Activated CD8-positive, alpha-beta T cell treated with anti-CD3 and anti-CD28 coated beads, Interleukin-2, amount 10 ng/mL, durations not matched to agents 7 days and 5 days (primary cell): ENCODE measurements at regions not wholly inside any gene's neighbourhood (a gene's known extent, or its start where the extent isn't known, plus 50 kb on each side); places are given as distances from the start of the nearest gene placed in this dataset.

Experiments used
- ATAC-seq: fragments of 150-1000 bp; cut with Tn5 transposase; one replicate; pipeline ENCODE4 v1.10.0; 2021; ENCODE audit warnings: moderate library complexity
- CTCF ChIA-PET: fragments of 350-600 bp; sonication (Branson Sonifier 250); formaldehyde crosslinking; loops from one replicate; lab custom pipeline; 2021; ENCODE audit warnings: antibody characterized with exemption; lab: Charles Lee
- POLR2A ChIA-PET: fragments of 350-600 bp; sonication (Branson Sonifier 250); formaldehyde crosslinking; loops from one replicate; lab custom pipeline; 2021; ENCODE audit warnings: antibody characterized with exemption; lab: Charles Lee
- DNase-seq: peaks from one replicate; pipeline ENCODE4 v3.0.0-alpha.2; 2020
- H3K27ac Mint-ChIP-seq: one replicate; pipeline ENCODE4 v1.8.0; 2021; ENCODE audit warnings: mild to moderate bottlenecking, mixed read lengths
- H3K27me3 Mint-ChIP-seq: one replicate; pipeline ENCODE4 v1.8.0; 2021; ENCODE audit warnings: low read depth, mixed read lengths
- H3K36me3 Mint-ChIP-seq: one replicate; pipeline ENCODE4 v1.8.0; 2021; ENCODE audit warnings: low read depth, mixed read lengths
- H3K4me1 Mint-ChIP-seq: one replicate; pipeline ENCODE4 v1.8.0; 2021; ENCODE audit warnings: low read depth, mixed read lengths
- H3K4me3 Mint-ChIP-seq: one replicate; pipeline ENCODE4 v1.8.0; 2021; ENCODE audit warnings: mild to moderate bottlenecking, mixed read lengths
- H3K9me3 Mint-ChIP-seq: one replicate; pipeline ENCODE4 v1.8.0; 2022; ENCODE audit warnings: mixed read lengths; ENCODE audit not compliant: insufficient read depth

GRCh38 chr15:36479200-36479896, 100.1 kb upstream of the CDIN1 start:
- ChIA-PET POLR2A (no interaction called here), CTCF (interaction anchor here (0.6 kb wide), 1 partner anchor 509 kb away, joined by 3 read pairs; no protein-coding TSS in a partner anchor)
- Mint-ChIP-seq H3K36me3 (no peaks in the 10 kb centered on the region), H3K4me3 (no peak overlapping the region), H3K27ac (no peak overlapping the region), H3K9me3 (no peaks in the 10 kb centered on the region), H3K4me1 (no peaks in the 10 kb centered on the region), H3K27me3 (no peaks in the 10 kb centered on the region)
- DNase-seq (no peak), ATAC-seq (no peak)

- ChIA-PET CTCF (no interaction called here), POLR2A (no interaction called here)
- no peak for ATAC-seq
Measured at GRCh38 chr15:36481156-36481555, 98.3 kb upstream of the CDIN1 start.

GRCh38 chr15:36483409-36483808, 96.0 kb upstream of the CDIN1 start:
- H3K36me3 Mint-ChIP-seq: no peaks in the 10 kb centered on the region
- H3K9me3 Mint-ChIP-seq: no peaks in the 10 kb centered on the region
- no peak overlapping the region for H3K4me3 Mint-ChIP-seq
- POLR2A ChIA-PET: no interaction called here
- ATAC-seq (no peak), DNase-seq (no peak)
- H3K27me3 Mint-ChIP-seq: no peaks in the 10 kb centered on the region
- CTCF ChIA-PET: no interaction called here
- no peak overlapping the region for H3K27ac Mint-ChIP-seq
- H3K4me1 Mint-ChIP-seq: no peaks in the 10 kb centered on the region

More at GRCh38 chr15:36481156-36481555, 98.3 kb upstream of the CDIN1 start:
- Mint-ChIP-seq H3K4me1 (no peaks in the 10 kb centered on the region), H3K36me3 (no peaks in the 10 kb centered on the region), H3K27me3 (no peaks in the 10 kb centered on the region), H3K27ac (no peak overlapping the region), H3K9me3 (no peaks in the 10 kb centered on the region), H3K4me3 (no peak overlapping the region)
- DNase-seq: no peak

- CTCF ChIA-PET: interaction anchor here (1.1 kb wide), 1 partner anchor 17 kb away, joined by 3 read pairs; no protein-coding TSS in a partner anchor
- POLR2A ChIA-PET: interaction anchor here (1.1 kb wide), 1 partner anchor 15 kb away, joined by 3 read pairs; no protein-coding TSS in a partner anchor
Measured at GRCh38 chr15:36484038-36484778, 95.2 kb upstream of the CDIN1 start.

GRCh38 chr15:36491912-36492311, 87.5 kb upstream of the CDIN1 start:
- ChIA-PET POLR2A (no interaction called here), CTCF (interaction anchor here (0.8 to 1.5 kb wide), 2 partner anchors 10 to 32 kb away, joined by 3 to 4 read pairs; no protein-coding TSS in a partner anchor)
- Mint-ChIP-seq H3K9me3 (no peaks in the 10 kb centered on the region), H3K27ac (no peak overlapping the region), H3K4me3 (no peak overlapping the region), H3K4me1 (no peaks in the 10 kb centered on the region), H3K27me3 (peaks cover 3% of the 10 kb centered on the region), H3K36me3 (no peaks in the 10 kb centered on the region)
- no peak for ATAC-seq
- no peak for DNase-seq

More at GRCh38 chr15:36484038-36484778, 95.2 kb upstream of the CDIN1 start:
- no peaks in the 10 kb centered on the region for H3K4me1 Mint-ChIP-seq
- H3K36me3 Mint-ChIP-seq: no peaks in the 10 kb centered on the region
- no peaks in the 10 kb centered on the region for H3K27me3 Mint-ChIP-seq
- no peak overlapping the region for H3K4me3 Mint-ChIP-seq
- no peaks in the 10 kb centered on the region for H3K9me3 Mint-ChIP-seq
- ATAC-seq (no peak), DNase-seq (no peak)
- H3K27ac Mint-ChIP-seq: no peak overlapping the region

- no peaks in the 10 kb centered on the region for H3K9me3 Mint-ChIP-seq
- DNase-seq (no peak), ATAC-seq (no peak)
- ChIA-PET CTCF (no interaction called here), POLR2A (no interaction called here)
- no peak overlapping the region for H3K4me3 Mint-ChIP-seq
- no peaks in the 10 kb centered on the region for H3K4me1 Mint-ChIP-seq
- peaks cover 12% of the 10 kb centered on the region for H3K27me3 Mint-ChIP-seq
- no peak overlapping the region for H3K27ac Mint-ChIP-seq
- no peaks in the 10 kb centered on the region for H3K36me3 Mint-ChIP-seq
Measured at GRCh38 chr15:36495456-36495991, 83.9 kb upstream of the CDIN1 start.

GRCh38 chr15:36497901-36498300, 81.5 kb upstream of the CDIN1 start:
- H3K36me3 Mint-ChIP-seq: no peaks in the 10 kb centered on the region
- CTCF ChIA-PET: interaction anchor here (1.0 kb wide), 1 partner anchor 386 kb away, joined by 3 read pairs; no protein-coding TSS in a partner anchor
- POLR2A ChIA-PET: no interaction called here
- H3K27me3 Mint-ChIP-seq: peaks cover 16% of the 10 kb centered on the region
- no peaks in the 10 kb centered on the region for H3K4me1 Mint-ChIP-seq
- ATAC-seq: no peak
- no peak overlapping the region for H3K27ac Mint-ChIP-seq
- no peak overlapping the region for H3K4me3 Mint-ChIP-seq
- DNase-seq: no peak
- no peaks in the 10 kb centered on the region for H3K9me3 Mint-ChIP-seq

- H3K27ac Mint-ChIP-seq: no peak overlapping the region
- H3K4me3 Mint-ChIP-seq: no peak overlapping the region
- no peak for ATAC-seq
- H3K9me3 Mint-ChIP-seq: no peaks in the 10 kb centered on the region
- DNase-seq: no peak
- CTCF ChIA-PET: interaction anchor here (1.0 kb wide), 1 partner anchor 386 kb away, joined by 3 read pairs; no protein-coding TSS in a partner anchor
- no peaks in the 10 kb centered on the region for H3K4me1 Mint-ChIP-seq
- POLR2A ChIA-PET: no interaction called here
- no peaks in the 10 kb centered on the region for H3K36me3 Mint-ChIP-seq
- H3K27me3 Mint-ChIP-seq: peaks cover 17% of the 10 kb centered on the region
Measured at GRCh38 chr15:36498401-36498800, 81.0 kb upstream of the CDIN1 start.

GRCh38 chr15:36498916-36499315, 80.5 kb upstream of the CDIN1 start:
- Mint-ChIP-seq H3K4me3 (no peak overlapping the region), H3K36me3 (no peaks in the 10 kb centered on the region), H3K27ac (no peak overlapping the region), H3K4me1 (no peaks in the 10 kb centered on the region), H3K9me3 (no peaks in the 10 kb centered on the region), H3K27me3 (peaks cover 17% of the 10 kb centered on the region)
- ATAC-seq: no peak
- DNase-seq: no peak
- ChIA-PET CTCF (no interaction called here), POLR2A (interaction anchor here (0.8 kb wide), 1 partner anchor 14 kb away, joined by 3 read pairs; no protein-coding TSS in a partner anchor)

- peaks cover 17% of the 10 kb centered on the region for H3K27me3 Mint-ChIP-seq
- no peaks in the 10 kb centered on the region for H3K36me3 Mint-ChIP-seq
- no peaks in the 10 kb centered on the region for H3K9me3 Mint-ChIP-seq
- no peaks in the 10 kb centered on the region for H3K4me1 Mint-ChIP-seq
- POLR2A ChIA-PET: interaction anchor here (0.8 kb wide), 1 partner anchor 15 kb away, joined by 3 read pairs; no protein-coding TSS in a partner anchor
- CTCF ChIA-PET: no interaction called here
- no peak for ATAC-seq
- no peak for DNase-seq
- no peak overlapping the region for H3K27ac Mint-ChIP-seq
- no peak overlapping the region for H3K4me3 Mint-ChIP-seq
Measured at GRCh38 chr15:36499412-36500389, 79.7 kb upstream of the CDIN1 start.
